22Rv1 (cell line): ENCODE measurements at regions not wholly inside any gene's neighbourhood (a gene's known extent, or its start where the extent isn't known, plus 50 kb on each side); places are given as distances from the start of the nearest gene placed in this dataset.

ENCODE experiments used
- CTCF ChIP-seq: fragments of 450-650 bp; IDR thresholded peaks from 2 replicates; pipeline ENCODE4 v1.5.1; 2017; ENCODE audit warnings: mild to moderate bottlenecking
- ZFX ChIP-seq: fragments of 450-650 bp; IDR thresholded peaks from 2 replicates; pipeline ENCODE4 v1.6.1; 2017; ENCODE audit warnings: antibody characterized with exemption, borderline replicate concordance

- TF ChIP-seq CTCF (no peak), ZFX (no peak)
Observed at GRCh38 chr16:66091471-66091891, 275.0 kb upstream of the CDH5 start.
